ENCODE measurements at regions not wholly inside any gene's neighbourhood (a gene's known extent, or its start where the extent isn't known, plus 50 kb on each side); places are given as distances from the start of the nearest gene placed in this dataset.

DNA sequence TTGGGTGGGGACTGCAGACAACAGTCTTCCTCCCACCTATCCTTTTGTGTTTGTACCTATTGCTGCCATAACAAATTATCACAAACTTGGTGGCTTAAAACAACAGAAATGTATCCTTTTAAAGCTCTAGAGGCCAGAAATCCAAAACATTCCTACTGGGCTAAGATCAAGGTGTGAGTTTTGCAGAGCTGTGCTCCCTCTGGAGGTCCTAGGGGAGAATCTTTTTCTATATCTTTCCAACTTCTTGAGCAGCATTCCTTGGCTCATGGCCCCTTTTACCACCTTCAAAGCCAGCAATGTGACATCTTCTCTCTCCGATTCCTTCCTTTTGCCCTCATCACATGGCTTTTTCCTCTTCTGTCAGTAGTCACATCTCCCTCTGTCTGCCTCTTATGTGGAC lies 190.6 kb downstream of the TTC8 start:
- no peak overlapping the region for H3K4me2 ChIP-seq (ENCODE audit: low read depth, low read length, poor library complexity, severe bottlenecking)
- H3K4me1 ChIP-seq (ENCODE audit: insufficient read depth, low read length, poor library complexity, severe bottlenecking): no peaks in the 10 kb centered on the region
- no peak overlapping the region for H3K4me3 ChIP-seq (ENCODE audit: low read length, poor library complexity, severe bottlenecking)
- H3K9me3 ChIP-seq (ENCODE audit: insufficient read depth, low read depth, low read length): no peaks in the 10 kb centered on the region
- no peaks in the 10 kb centered on the region for H4K20me1 ChIP-seq (ENCODE audit: insufficient read depth, low read length, poor library complexity, severe bottlenecking)
- no peaks in the 10 kb centered on the region for H3K79me2 ChIP-seq (ENCODE audit: insufficient read depth, low read length)
- H3F3A ChIP-seq (ENCODE audit: low read depth): no peaks in the 10 kb centered on the region
- no peaks in the 10 kb centered on the region for H3K27me3 ChIP-seq (ENCODE audit: insufficient read depth, low read length, poor library complexity, severe bottlenecking)
- H3K36me3 ChIP-seq (ENCODE audit: insufficient read depth, low read length): no peaks in the 10 kb centered on the region
- H2AFZ ChIP-seq (ENCODE audit: low read length): no peak overlapping the region
- TF ChIP-seq EZH2phosphoT487 (IDR thresholded peaks at IDR 0.05; ENCODE audit: borderline replicate concordance): no peak
- no peak for TF ChIP-seq CTCF (conservative IDR thresholded peaks at IDR 0.05; ENCODE audit: low read length)
- no peaks in the 10 kb centered on the region for H3K9me2 ChIP-seq (replicated peaks; ENCODE audit: low read depth, low read length)
- no peak overlapping the region for H3K9ac ChIP-seq (ENCODE audit: low read depth, low read length, poor library complexity, severe bottlenecking)

GRCh38 chr14:89017417-89017816 lies 193.0 kb downstream of the TTC8 start:
- Histone ChIP-seq H2AFZ (ENCODE audit: low read length) (no peak overlapping the region), H3K4me3 (ENCODE audit: low read length, poor library complexity, severe bottlenecking) (no peak overlapping the region), H3K36me3 (ENCODE audit: insufficient read depth, low read length) (no peaks in the 10 kb centered on the region), H4K20me1 (ENCODE audit: insufficient read depth, low read length, poor library complexity, severe bottlenecking) (no peaks in the 10 kb centered on the region), H3F3A (ENCODE audit: low read depth) (no peaks in the 10 kb centered on the region), H3K4me1 (ENCODE audit: insufficient read depth, low read length, poor library complexity, severe bottlenecking) (no peaks in the 10 kb centered on the region), H3K79me2 (ENCODE audit: insufficient read depth, low read length) (no peaks in the 10 kb centered on the region), H3K4me2 (ENCODE audit: low read depth, low read length, poor library complexity, severe bottlenecking) (no peak overlapping the region), H3K9me2 (replicated peaks; ENCODE audit: low read depth, low read length) (no peaks in the 10 kb centered on the region), H3K9ac (ENCODE audit: low read depth, low read length, poor library complexity, severe bottlenecking) (no peak overlapping the region), H3K9me3 (ENCODE audit: insufficient read depth, low read depth, low read length) (no peaks in the 10 kb centered on the region), H3K27me3 (ENCODE audit: insufficient read depth, low read length, poor library complexity, severe bottlenecking) (no peaks in the 10 kb centered on the region)
- no peak for TF ChIP-seq EZH2phosphoT487 (IDR thresholded peaks at IDR 0.05; ENCODE audit: borderline replicate concordance)

DNA sequence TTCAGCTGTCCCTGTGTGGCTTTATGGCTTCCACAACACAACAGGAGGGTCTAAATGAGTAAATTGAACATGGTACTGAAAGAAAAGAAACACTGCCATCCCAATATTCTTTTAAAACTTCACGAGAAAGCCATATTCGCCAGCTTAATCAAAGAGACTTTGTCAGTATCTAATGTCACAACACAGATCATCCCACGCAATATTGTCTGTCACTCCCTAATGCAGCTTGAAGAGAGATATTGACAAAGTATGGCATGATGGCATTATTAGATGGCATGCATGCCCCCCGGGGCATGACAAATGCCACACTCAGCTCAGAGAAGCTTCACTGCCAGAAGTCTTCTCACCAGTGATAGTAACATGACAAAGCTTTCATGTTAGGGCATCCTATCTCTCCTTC lies 197.8 kb downstream of the TTC8 start:
- H3K36me3 ChIP-seq (ENCODE audit: insufficient read depth, low read length): no peaks in the 10 kb centered on the region
- no peaks in the 10 kb centered on the region for H3F3A ChIP-seq (ENCODE audit: low read depth)
- H3K79me2 ChIP-seq (ENCODE audit: insufficient read depth, low read length): no peaks in the 10 kb centered on the region
- no peaks in the 10 kb centered on the region for H3K9me2 ChIP-seq (replicated peaks; ENCODE audit: low read depth, low read length)
- no peaks in the 10 kb centered on the region for H3K27me3 ChIP-seq (ENCODE audit: insufficient read depth, low read length, poor library complexity, severe bottlenecking)
- H3K9ac ChIP-seq (ENCODE audit: low read depth, low read length, poor library complexity, severe bottlenecking): no peak overlapping the region
- H3K4me2 ChIP-seq (ENCODE audit: low read depth, low read length, poor library complexity, severe bottlenecking): no peak overlapping the region
- H3K9me3 ChIP-seq (ENCODE audit: insufficient read depth, low read depth, low read length): no peaks in the 10 kb centered on the region
- H3K4me1 ChIP-seq (ENCODE audit: insufficient read depth, low read length, poor library complexity, severe bottlenecking): no peaks in the 10 kb centered on the region
- TF ChIP-seq EZH2phosphoT487 (IDR thresholded peaks at IDR 0.05; ENCODE audit: borderline replicate concordance): no peak
- no peak for TF ChIP-seq CTCF (conservative IDR thresholded peaks at IDR 0.05; ENCODE audit: low read length)
- H4K20me1 ChIP-seq (ENCODE audit: insufficient read depth, low read length, poor library complexity, severe bottlenecking): no peaks in the 10 kb centered on the region
- no peak overlapping the region for H2AFZ ChIP-seq (ENCODE audit: low read length)
- no peak overlapping the region for H3K4me3 ChIP-seq (ENCODE audit: low read length, poor library complexity, severe bottlenecking)

- no peaks in the 10 kb centered on the region for H3K79me2 ChIP-seq (ENCODE audit: insufficient read depth, low read length)
- H2AFZ ChIP-seq (ENCODE audit: low read length): no peak overlapping the region
- no peaks in the 10 kb centered on the region for H3K9me3 ChIP-seq (ENCODE audit: insufficient read depth, low read depth, low read length)
- no peaks in the 10 kb centered on the region for H3F3A ChIP-seq (ENCODE audit: low read depth)
- no peak overlapping the region for H3K4me3 ChIP-seq (ENCODE audit: low read length, poor library complexity, severe bottlenecking)
- no peak overlapping the region for H3K4me2 ChIP-seq (ENCODE audit: low read depth, low read length, poor library complexity, severe bottlenecking)
- H3K9ac ChIP-seq (ENCODE audit: low read depth, low read length, poor library complexity, severe bottlenecking): no peak overlapping the region
- no peaks in the 10 kb centered on the region for H3K27me3 ChIP-seq (ENCODE audit: insufficient read depth, low read length, poor library complexity, severe bottlenecking)
- H3K36me3 ChIP-seq (ENCODE audit: insufficient read depth, low read length): no peaks in the 10 kb centered on the region
- no peaks in the 10 kb centered on the region for H3K9me2 ChIP-seq (replicated peaks; ENCODE audit: low read depth, low read length)
- H3K4me1 ChIP-seq (ENCODE audit: insufficient read depth, low read length, poor library complexity, severe bottlenecking): no peaks in the 10 kb centered on the region
- no peaks in the 10 kb centered on the region for H4K20me1 ChIP-seq (ENCODE audit: insufficient read depth, low read length, poor library complexity, severe bottlenecking)
- TF ChIP-seq CTCF (conservative IDR thresholded peaks at IDR 0.05; ENCODE audit: low read length): no peak
- no peak for TF ChIP-seq EZH2phosphoT487 (IDR thresholded peaks at IDR 0.05; ENCODE audit: borderline replicate concordance)
These were observed 200.2 kb downstream of the TTC8 start for GRCh38 chr14:89024691-89025090.
